ENCODE measurements at regions not wholly inside any gene's neighbourhood (a gene's known extent, or its start where the extent isn't known, plus 50 kb on each side); places are given as distances from the start of the nearest gene placed in this dataset.
A peak's percentile ranks its signal among the peaks of the same experiment; 100 is the strongest.

GRCh38 chr3:162217647-162218046 lies 721.0 kb downstream of the OTOL1 start:
- DNase-seq (ENCODE audit: low read depth): no peak
- no peak overlapping the region for H3K4me3 ChIP-seq (ENCODE audit: low read length)
- TF ChIP-seq, protein P1, sequence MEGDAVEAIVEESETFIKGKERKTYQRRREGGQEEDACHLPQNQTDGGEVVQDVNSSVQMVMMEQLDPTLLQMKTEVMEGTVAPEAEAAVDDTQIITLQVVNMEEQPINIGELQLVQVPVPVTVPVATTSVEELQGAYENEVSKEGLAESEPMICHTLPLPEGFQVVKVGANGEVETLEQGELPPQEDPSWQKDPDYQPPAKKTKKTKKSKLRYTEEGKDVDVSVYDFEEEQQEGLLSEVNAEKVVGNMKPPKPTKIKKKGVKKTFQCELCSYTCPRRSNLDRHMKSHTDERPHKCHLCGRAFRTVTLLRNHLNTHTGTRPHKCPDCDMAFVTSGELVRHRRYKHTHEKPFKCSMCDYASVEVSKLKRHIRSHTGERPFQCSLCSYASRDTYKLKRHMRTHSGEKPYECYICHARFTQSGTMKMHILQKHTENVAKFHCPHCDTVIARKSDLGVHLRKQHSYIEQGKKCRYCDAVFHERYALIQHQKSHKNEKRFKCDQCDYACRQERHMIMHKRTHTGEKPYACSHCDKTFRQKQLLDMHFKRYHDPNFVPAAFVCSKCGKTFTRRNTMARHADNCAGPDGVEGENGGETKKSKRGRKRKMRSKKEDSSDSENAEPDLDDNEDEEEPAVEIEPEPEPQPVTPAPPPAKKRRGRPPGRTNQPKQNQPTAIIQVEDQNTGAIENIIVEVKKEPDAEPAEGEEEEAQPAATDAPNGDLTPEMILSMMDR (conservative IDR thresholded peaks at IDR 0.05; ENCODE audit: low read depth, low read length): no peak

GRCh38 chr3:162218479-162218878 lies 721.9 kb downstream of the OTOL1 start:
- DNase-seq (ENCODE audit: low read depth): no peak
- no peak overlapping the region for H3K4me3 ChIP-seq (ENCODE audit: low read length)
- TF ChIP-seq, protein P1 (conservative IDR thresholded peaks at IDR 0.05; ENCODE audit: low read depth, low read length): no peak

DNA sequence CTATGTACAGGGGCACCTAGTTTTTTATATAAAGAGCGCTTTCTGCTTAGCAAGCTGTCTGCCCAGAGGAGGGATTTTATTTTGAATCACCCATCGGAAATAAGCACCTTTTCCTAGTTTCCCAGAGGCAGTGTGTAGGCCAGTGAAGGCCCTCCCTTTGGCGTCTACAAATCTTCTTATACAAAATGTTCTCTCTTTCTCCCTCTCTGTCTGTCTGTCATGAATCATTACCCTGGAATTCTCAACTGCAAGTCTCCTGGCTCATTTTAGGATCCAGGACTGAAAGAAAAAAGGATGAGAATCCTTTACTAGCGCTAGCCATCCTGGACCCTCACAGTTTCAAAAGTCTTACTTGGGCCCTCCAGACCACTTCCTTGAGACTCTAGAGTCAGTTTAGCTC lies 728.1 kb downstream of the OTOL1 start:
- no peak overlapping the region for H3K4me3 ChIP-seq (ENCODE audit: low read length)
- TF ChIP-seq, protein P1 (conservative IDR thresholded peaks at IDR 0.05; ENCODE audit: low read depth, low read length): no peak
- DNase-seq (ENCODE audit: low read depth): peak; percentile 5

DNA sequence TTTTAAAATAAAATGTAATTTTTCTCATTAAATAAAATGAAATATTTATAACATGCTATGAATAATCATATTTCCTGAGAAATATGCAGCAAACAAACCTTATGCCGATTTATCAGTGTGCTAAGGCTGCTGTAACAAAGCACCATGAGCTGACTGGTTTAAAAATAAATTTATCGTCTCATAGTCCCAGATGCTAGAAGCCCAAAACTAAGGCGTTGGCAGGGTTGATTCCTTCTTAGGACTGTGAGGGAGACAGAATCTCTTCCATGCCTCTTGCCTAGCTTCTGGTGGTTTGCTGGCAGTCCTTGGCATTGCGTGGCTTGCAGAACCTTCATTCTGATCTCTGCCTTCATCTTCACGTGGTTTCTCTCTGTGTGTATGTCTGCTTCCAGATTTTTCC lies 740.3 kb downstream of the OTOL1 start:
- no peak overlapping the region for H3K4me3 ChIP-seq (ENCODE audit: low read length)
- TF ChIP-seq, protein P1 (conservative IDR thresholded peaks at IDR 0.05; ENCODE audit: low read depth, low read length): no peak
- no peak for DNase-seq (ENCODE audit: low read depth)

DNA sequence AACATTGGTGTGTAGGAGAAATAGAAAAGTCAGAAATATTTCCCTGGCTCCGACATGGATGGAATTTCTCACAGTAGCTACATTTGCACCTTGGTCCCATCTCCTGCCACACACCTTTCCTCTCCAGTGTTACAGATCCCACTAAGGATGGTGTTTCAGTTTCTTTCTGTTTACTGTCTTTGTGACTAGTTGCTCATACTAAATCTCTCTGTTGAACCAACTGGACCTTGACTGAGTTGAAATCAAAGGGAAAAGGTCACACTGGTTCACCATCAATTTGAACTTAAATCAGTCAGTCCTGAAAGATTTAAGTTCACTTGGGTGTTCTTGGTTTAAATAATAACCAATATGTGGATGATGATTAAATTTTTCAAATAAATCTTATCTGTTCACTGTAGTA lies 754.2 kb downstream of the OTOL1 start:
- no peak for DNase-seq (ENCODE audit: low read depth)
- TF ChIP-seq, protein P1 (conservative IDR thresholded peaks at IDR 0.05; ENCODE audit: low read depth, low read length): no peak
- H3K4me3 ChIP-seq (ENCODE audit: low read length): no peak overlapping the region

- no peak for DNase-seq (ENCODE audit: low read depth)
- H3K4me3 ChIP-seq (ENCODE audit: low read length): no peak overlapping the region
- TF ChIP-seq, protein P1 (conservative IDR thresholded peaks at IDR 0.05; ENCODE audit: low read depth, low read length): no peak
Measured at GRCh38 chr3:162262129-162262528, 765.5 kb downstream of the OTOL1 start.

GRCh38 chr3:162263596-162263995 lies 767.0 kb downstream of the OTOL1 start:
- no peak for DNase-seq (ENCODE audit: low read depth)
- no peak overlapping the region for H3K4me3 ChIP-seq (ENCODE audit: low read length)
- TF ChIP-seq, protein P1 (conservative IDR thresholded peaks at IDR 0.05; ENCODE audit: low read depth, low read length): no peak
